BJ (cell line): ENCODE measurements at regions not wholly inside any gene's neighbourhood (a gene's known extent, or its start where the extent isn't known, plus 50 kb on each side); places are given as distances from the start of the nearest gene placed in this dataset.

Experiments
- CTCF ChIA-PET: fragments of 350-600 bp; formaldehyde crosslinking; extraction: SDS; loops from one replicate; lab custom pipeline; 2021; ENCODE audit warnings: antibody characterized with exemption, inconsistent platforms; lab: Yijun Ruan, JAX
- POLR2A ChIA-PET: fragments of 300-600 bp; sonication (Branson Sonifier 250); formaldehyde crosslinking; extraction: SDS; loops from one replicate; lab custom pipeline; 2021; ENCODE audit warnings: antibody characterized with exemption; lab: Charles Lee
- DNase-seq: peaks from one replicate; pipeline ENCODE4 v3.0.0-alpha.2; 2011; ENCODE audit warnings: low read depth
- H3K27me3 ChIP-seq: 2 replicates; pipeline ENCODE4 v1.6.0; 2011; ENCODE audit warnings: low read length; ENCODE audit not compliant: control insufficient read depth, insufficient read depth
- H3K36me3 ChIP-seq: 2 replicates; pipeline ENCODE4 v1.5.1; 2011; ENCODE audit warnings: low read length; ENCODE audit not compliant: control insufficient read depth, insufficient read depth
- H3K4me3 ChIP-seq: 2 replicates; pipeline ENCODE4 v1.5.1; 2011; ENCODE audit warnings: low read depth, mild to moderate bottlenecking, control low read depth, low read length
- TF ChIP-seq, protein P1 (sequence below): IDR thresholded peaks from 2 replicates; pipeline ENCODE4 v1.5.1; 2011; ENCODE audit warnings: low read depth, mild to moderate bottlenecking, control low read depth, inconsistent platforms, low read length, moderate library complexity; ENCODE audit not compliant: insufficient read depth

DNA sequence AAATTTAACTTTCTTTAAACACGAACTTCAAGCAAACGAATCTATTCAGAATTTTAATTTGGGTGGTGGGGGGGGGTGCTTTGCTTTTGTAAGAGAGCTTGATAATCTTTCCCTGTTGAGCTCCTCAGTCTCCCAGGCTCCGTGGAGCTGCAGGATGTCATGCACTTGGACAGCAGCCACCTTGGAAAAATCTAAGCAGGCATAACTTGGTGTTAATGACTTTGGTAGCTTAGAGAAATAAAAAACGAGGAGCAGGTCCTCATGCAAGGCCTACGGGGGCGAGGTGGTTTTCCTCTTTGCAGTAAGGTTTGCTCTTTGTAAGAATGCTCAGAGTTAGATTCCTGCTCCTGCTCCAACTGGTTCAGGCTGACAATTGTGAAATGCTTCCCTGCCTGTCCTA is 102.3 kb downstream of the EDN1 start:
- CTCF ChIA-PET = interaction anchor here (1.1 to 1.4 kb wide), 2 partner anchors 210 to 214 kb away, joined by 3 to 4 read pairs; no protein-coding TSS in a partner anchor
- no peak for DNase-seq
- Histone ChIP-seq H3K36me3 (no peaks in the 10 kb centered on the region), H3K27me3 (no peaks in the 10 kb centered on the region), H3K4me3 (no peak overlapping the region)
- POLR2A ChIA-PET = no interaction called here
- TF ChIP-seq, protein P1, sequence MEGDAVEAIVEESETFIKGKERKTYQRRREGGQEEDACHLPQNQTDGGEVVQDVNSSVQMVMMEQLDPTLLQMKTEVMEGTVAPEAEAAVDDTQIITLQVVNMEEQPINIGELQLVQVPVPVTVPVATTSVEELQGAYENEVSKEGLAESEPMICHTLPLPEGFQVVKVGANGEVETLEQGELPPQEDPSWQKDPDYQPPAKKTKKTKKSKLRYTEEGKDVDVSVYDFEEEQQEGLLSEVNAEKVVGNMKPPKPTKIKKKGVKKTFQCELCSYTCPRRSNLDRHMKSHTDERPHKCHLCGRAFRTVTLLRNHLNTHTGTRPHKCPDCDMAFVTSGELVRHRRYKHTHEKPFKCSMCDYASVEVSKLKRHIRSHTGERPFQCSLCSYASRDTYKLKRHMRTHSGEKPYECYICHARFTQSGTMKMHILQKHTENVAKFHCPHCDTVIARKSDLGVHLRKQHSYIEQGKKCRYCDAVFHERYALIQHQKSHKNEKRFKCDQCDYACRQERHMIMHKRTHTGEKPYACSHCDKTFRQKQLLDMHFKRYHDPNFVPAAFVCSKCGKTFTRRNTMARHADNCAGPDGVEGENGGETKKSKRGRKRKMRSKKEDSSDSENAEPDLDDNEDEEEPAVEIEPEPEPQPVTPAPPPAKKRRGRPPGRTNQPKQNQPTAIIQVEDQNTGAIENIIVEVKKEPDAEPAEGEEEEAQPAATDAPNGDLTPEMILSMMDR = no peak

DNA sequence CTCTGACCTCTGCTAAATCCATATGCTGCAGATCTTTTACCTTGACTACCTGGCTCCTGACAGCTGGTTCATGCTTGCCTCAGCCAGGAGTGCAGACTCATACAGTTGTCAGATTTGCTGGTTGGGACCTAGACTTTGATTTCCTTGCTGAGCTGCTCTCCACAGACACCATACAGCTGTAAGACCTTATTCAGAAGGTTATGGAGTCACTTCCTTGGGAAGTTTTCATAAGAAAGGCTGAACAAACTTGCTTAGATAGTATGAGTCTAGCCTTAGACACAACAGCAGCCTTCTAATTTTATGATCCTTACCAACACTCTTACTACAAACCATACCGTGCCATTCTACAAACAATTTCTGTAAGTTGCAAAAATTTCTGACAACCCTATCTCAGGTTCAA is 102.9 kb downstream of the EDN1 start:
- Histone ChIP-seq H3K27me3 (no peaks in the 10 kb centered on the region), H3K4me3 (no peak overlapping the region), H3K36me3 (no peaks in the 10 kb centered on the region)
- TF ChIP-seq, protein P1 = no peak
- DNase-seq = no peak
- ChIA-PET CTCF (interaction anchor here (1.1 to 1.4 kb wide), 2 partner anchors 209 to 213 kb away, joined by 3 to 4 read pairs; no protein-coding TSS in a partner anchor), POLR2A (no interaction called here)

DNA sequence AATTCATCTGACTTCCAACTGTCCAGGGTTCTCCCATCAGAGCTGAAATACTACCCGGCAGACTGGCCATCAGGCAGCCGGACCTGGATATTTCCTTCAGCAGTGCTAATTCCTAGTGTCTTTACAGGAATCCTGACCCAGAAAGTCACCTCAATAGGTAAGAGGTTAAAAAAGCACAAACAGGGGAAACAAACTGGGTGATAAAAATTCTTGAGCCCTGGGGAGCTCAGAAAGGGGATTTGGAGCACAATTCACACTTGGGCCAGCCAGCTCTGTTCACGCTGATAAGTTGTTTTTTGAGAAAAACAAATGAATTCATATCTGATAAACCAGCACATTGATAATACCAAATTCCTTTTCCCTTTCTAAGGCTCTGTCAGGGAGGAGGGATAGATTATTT is 104.0 kb downstream of the EDN1 start:
- ChIA-PET CTCF (interaction anchor here (0.6 to 1.7 kb wide), 3 partner anchors 102 to 211 kb away, joined by 3 to 6 read pairs (median 5); partner anchors contain the start of gene EDN1), POLR2A (no interaction called here)
- TF ChIP-seq, protein P1 = no peak
- no peaks in the 10 kb centered on the region for H3K36me3 ChIP-seq
- no peak for DNase-seq
- H3K4me3 ChIP-seq = no peak overlapping the region
- H3K27me3 ChIP-seq = no peaks in the 10 kb centered on the region

DNA sequence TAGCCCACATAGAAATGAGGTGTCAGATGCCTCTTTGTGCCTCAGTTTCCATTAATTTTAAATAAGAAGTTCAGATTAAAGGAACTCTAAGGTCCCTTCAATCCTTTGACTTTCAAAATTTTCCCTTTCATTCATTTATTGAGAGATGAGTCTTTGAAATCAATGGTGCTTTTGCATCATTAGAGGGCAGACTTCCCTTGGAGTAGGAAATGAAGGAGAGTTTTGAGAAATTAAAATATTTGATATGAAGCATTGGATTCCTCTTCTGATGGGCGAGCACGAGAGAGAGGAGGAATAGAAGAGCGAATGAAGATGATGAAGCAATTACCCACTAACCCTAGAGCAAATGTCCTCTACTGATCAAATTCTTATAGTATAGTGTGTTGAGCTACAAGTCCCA is 105.7 kb downstream of the EDN1 start:
- CTCF ChIA-PET = interaction anchor here (0.7 to 4.2 kb wide), 3 partner anchors 39 to 207 kb away, joined by 3 to 19 read pairs (median 4); no protein-coding TSS in a partner anchor
- DNase-seq = no peak
- Histone ChIP-seq H3K36me3 (no peaks in the 10 kb centered on the region), H3K4me3 (no peak overlapping the region), H3K27me3 (no peaks in the 10 kb centered on the region)
- POLR2A ChIA-PET = no interaction called here
- TF ChIP-seq, protein P1 = peak; percentile 48

DNA sequence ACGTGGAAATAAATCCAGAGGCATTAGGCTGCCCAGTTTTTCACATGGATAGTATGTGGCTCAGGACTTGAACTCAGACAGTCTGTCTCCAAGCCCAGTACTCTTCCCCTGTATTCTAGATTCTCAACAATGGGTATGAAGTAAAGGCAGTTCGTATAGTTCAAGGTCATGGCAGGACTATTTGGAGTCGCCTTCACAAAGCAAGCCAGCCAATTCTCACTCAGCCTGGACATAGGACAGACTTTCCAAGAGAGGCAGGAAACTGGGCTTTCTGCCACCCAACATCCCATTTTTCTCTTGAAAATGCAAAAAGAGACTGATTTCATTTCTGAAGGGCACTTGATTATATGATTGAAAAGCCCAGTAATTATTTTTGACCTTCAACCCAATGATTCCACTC is 111.0 kb downstream of the EDN1 start:
- H3K27me3 ChIP-seq = no peaks in the 10 kb centered on the region
- no peak for DNase-seq
- no peak overlapping the region for H3K4me3 ChIP-seq
- CTCF ChIA-PET = interaction anchor here (1.0 kb wide), 1 partner anchor 111 kb away, joined by 3 read pairs; the partner anchor contains the start of gene EDN1
- H3K36me3 ChIP-seq = no peaks in the 10 kb centered on the region
- TF ChIP-seq, protein P1 = no peak
- POLR2A ChIA-PET = interaction anchor here (0.5 kb wide), 1 partner anchor 47 kb away, joined by 4 read pairs; no protein-coding TSS in a partner anchor
